HG03432 (cell line): ENCODE measurements at regions not wholly inside any gene's neighbourhood (a gene's known extent, or its start where the extent isn't known, plus 50 kb on each side); places are given as distances from the start of the nearest gene placed in this dataset.
A peak's percentile ranks its signal among the peaks of the same experiment; 100 is the strongest.
"Not testable (repeated sequence)": the region's sequence is repeated elsewhere in the genome, so short reads cannot be mapped to it uniquely, and the experiment has no call there.

Source experiments
- ATAC-seq: cut with Tn5 transposase; IDR thresholded peaks from one replicate; pipeline ENCODE4 v1.9.1; 2021; ENCODE audit warnings: mild to moderate bottlenecking, moderate library complexity; ENCODE audit not compliant: unreplicated experiment

GRCh38 chr14:106802413-106803364, 1276.3 kb downstream of the TMEM121 start:
- ATAC-seq: no peak

- no peak for ATAC-seq
Observed at GRCh38 chr14:106803379-106803778, 1277.0 kb downstream of the TMEM121 start.

GRCh38 chr14:106807493-106807892, 1281.1 kb downstream of the TMEM121 start:
- ATAC-seq: no peak

GRCh38 chr14:106808458-106808857, 1282.1 kb downstream of the TMEM121 start:
- no peak for ATAC-seq

GRCh38 chr14:106808907-106809306, 1282.5 kb downstream of the TMEM121 start:
- no peak for ATAC-seq

GRCh38 chr14:106809615-106810014, 1283.2 kb downstream of the TMEM121 start:
- no peak for ATAC-seq

GRCh38 chr14:106810168-106810567, 1283.8 kb downstream of the TMEM121 start:
- not testable (repeated sequence) for ATAC-seq

GRCh38 chr14:106811162-106811561, 1284.8 kb downstream of the TMEM121 start:
- no peak for ATAC-seq

GRCh38 chr14:106812788-106813476, 1286.5 kb downstream of the TMEM121 start:
- no peak for ATAC-seq

- no peak for ATAC-seq
Observed at GRCh38 chr14:106813477-106813823, 1287.1 kb downstream of the TMEM121 start.

GRCh38 chr14:106820119-106820518, 1293.7 kb downstream of the TMEM121 start:
- no peak for ATAC-seq

GRCh38 chr14:106821119-106821518, 1294.7 kb downstream of the TMEM121 start:
- no peak for ATAC-seq

GRCh38 chr14:106822905-106823304, 1296.5 kb downstream of the TMEM121 start:
- ATAC-seq: no peak

GRCh38 chr14:106823552-106823951, 1297.2 kb downstream of the TMEM121 start:
- ATAC-seq: no peak

- no peak for ATAC-seq
Observed at GRCh38 chr14:106826833-106827369, 1300.5 kb downstream of the TMEM121 start.

GRCh38 chr14:106831322-106831720, 1304.9 kb downstream of the TMEM121 start:
- ATAC-seq: peak; percentile 67

GRCh38 chr14:106837870-106838269, 1311.5 kb downstream of the TMEM121 start:
- ATAC-seq: no peak

- ATAC-seq: no peak
Observed at GRCh38 chr14:106838991-106839769, 1312.8 kb downstream of the TMEM121 start.

GRCh38 chr14:106840258-106840657, 1313.9 kb downstream of the TMEM121 start:
- ATAC-seq: no peak

GRCh38 chr14:106840991-106841390, 1314.6 kb downstream of the TMEM121 start:
- ATAC-seq: no peak

GRCh38 chr14:106841701-106842100, 1315.3 kb downstream of the TMEM121 start:
- no peak for ATAC-seq
